ENCODE measurements at regions not wholly inside any gene's neighbourhood (a gene's known extent, or its start where the extent isn't known, plus 50 kb on each side); places are given as distances from the start of the nearest gene placed in this dataset.

DNA sequence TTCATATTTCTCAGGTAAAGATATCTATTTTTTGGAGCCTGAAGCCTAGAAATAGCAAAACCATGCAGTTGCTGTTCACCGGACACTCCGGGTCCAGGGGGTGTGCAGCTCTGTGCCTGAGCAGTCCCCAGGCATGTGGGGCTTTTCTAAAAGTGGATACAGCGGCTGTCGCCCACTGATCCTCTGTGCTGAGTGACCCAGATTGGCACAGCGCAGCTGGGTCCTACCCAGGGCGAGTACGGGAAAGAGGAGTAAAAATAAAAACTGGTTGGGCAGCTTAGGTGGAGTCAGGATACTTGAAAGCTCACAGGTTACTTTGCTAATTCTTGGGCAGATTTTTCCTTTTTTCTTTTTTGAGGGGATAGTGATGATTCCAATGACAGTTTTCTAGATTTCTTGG is 118.8 kb downstream of the UCHL1 start:
- no peak overlapping the region for H2AFZ ChIP-seq (ENCODE audit: low read depth, low read length)
- no peaks in the 10 kb centered on the region for H4K20me1 ChIP-seq (replicated peaks; ENCODE audit: control insufficient read depth, extremely low read depth, insufficient read depth, low read length)
- CTCF ChIA-PET = interaction anchor here (1.5 kb wide), 1 partner anchor 36 kb away, joined by 3 read pairs; no protein-coding TSS in a partner anchor
- no peak overlapping the region for H3K27ac ChIP-seq (ENCODE audit: insufficient read depth, low read depth, low read length)
- H3K79me2 ChIP-seq (ENCODE audit: control insufficient read depth, insufficient read depth, low read length) = no peaks in the 10 kb centered on the region
- intact Hi-C loops (cut with micrococcal nuclease) (no loop called here), dilution Hi-C loops (cut with MboI; ENCODE audit: extremely low pct_ligation_motif_present, low sequenced_read_pairs) (no loop called here)
- FAIRE-seq (no peak), DNase-seq (ENCODE audit: low read depth, low spot score) (no peak)
- H3K36me3 ChIP-seq (ENCODE audit: control insufficient read depth in 2 of 2, extremely low read depth in 1 of 2, insufficient read depth in 2 of 2, low read length in 2 of 2) = no peaks in the 10 kb centered on the region
- H3K4me1 ChIP-seq (ENCODE audit: control insufficient read depth, extremely low read depth, insufficient read depth, low read length) = no peaks in the 10 kb centered on the region
- H3K9me1 ChIP-seq (replicated peaks; ENCODE audit: control insufficient read depth, extremely low read depth, insufficient read depth, low read length) = no peaks in the 10 kb centered on the region
- BruUV-seq (replicated peaks) = no TSS peak
- H3K9me3 ChIP-seq (replicated peaks; ENCODE audit: control insufficient read depth, insufficient read depth, low read length) = no peaks in the 10 kb centered on the region
- no peak overlapping the region for H3K4me2 ChIP-seq (ENCODE audit: insufficient read depth, low read length)
- TF ChIP-seq MYC (IDR thresholded peaks at IDR 0.05; ENCODE audit: low read depth, low read length) = no peak
- TF ChIP-seq, protein P1, sequence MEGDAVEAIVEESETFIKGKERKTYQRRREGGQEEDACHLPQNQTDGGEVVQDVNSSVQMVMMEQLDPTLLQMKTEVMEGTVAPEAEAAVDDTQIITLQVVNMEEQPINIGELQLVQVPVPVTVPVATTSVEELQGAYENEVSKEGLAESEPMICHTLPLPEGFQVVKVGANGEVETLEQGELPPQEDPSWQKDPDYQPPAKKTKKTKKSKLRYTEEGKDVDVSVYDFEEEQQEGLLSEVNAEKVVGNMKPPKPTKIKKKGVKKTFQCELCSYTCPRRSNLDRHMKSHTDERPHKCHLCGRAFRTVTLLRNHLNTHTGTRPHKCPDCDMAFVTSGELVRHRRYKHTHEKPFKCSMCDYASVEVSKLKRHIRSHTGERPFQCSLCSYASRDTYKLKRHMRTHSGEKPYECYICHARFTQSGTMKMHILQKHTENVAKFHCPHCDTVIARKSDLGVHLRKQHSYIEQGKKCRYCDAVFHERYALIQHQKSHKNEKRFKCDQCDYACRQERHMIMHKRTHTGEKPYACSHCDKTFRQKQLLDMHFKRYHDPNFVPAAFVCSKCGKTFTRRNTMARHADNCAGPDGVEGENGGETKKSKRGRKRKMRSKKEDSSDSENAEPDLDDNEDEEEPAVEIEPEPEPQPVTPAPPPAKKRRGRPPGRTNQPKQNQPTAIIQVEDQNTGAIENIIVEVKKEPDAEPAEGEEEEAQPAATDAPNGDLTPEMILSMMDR (IDR thresholded peaks at IDR 0.05; ENCODE audit: extremely low read depth in 1 of 2, insufficient read depth in 1 of 2, low read depth in 1 of 2, low read length in 2 of 2) = no peak
- TF ChIP-seq, protein P2, sequence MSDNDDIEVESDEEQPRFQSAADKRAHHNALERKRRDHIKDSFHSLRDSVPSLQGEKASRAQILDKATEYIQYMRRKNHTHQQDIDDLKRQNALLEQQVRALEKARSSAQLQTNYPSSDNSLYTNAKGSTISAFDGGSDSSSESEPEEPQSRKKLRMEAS (IDR thresholded peaks at IDR 0.05; ENCODE audit: insufficient read depth, insufficient read length) = no peak
- TF ChIP-seq GATA2 (IDR thresholded peaks at IDR 0.05; ENCODE audit: insufficient read depth, insufficient read length, low read depth, low read length) = no peak
- TF ChIP-seq FOS (IDR thresholded peaks at IDR 0.05; ENCODE audit: borderline replicate concordance, insufficient read depth, low read length) = no peak
- TF ChIP-seq EZH2 (IDR thresholded peaks at IDR 0.05; ENCODE audit: borderline replicate concordance, low read depth, low read length, severe bottlenecking) = no peak
- no peak for TF ChIP-seq POLR2AphosphoS5 (IDR thresholded peaks at IDR 0.05; ENCODE audit: insufficient read depth, low read depth, low read length)
- no peak for TF ChIP-seq JUN (IDR thresholded peaks at IDR 0.05; ENCODE audit: borderline replicate concordance, insufficient read depth, insufficient read length, low read depth)
- no peak for TF ChIP-seq POLR2A (IDR thresholded peaks at IDR 0.05; ENCODE audit: low read depth, low read length)
- H3K27me3 ChIP-seq (ENCODE audit: control insufficient read depth in 2 of 2, insufficient read depth in 2 of 2, low read length in 2 of 2) = peaks cover 12 to 17% of the 10 kb centered on the region in 2 experiments
- H3K4me3 ChIP-seq (replicated peaks in 1 of 3; ENCODE audit: insufficient read depth in 1 of 3, low read depth in 1 of 3, low read length in 3 of 3) = no peak overlapping the region
- POLR2A ChIA-PET = no interaction called here
- no peak overlapping the region for H3K9ac ChIP-seq (replicated peaks; ENCODE audit: extremely low read depth, insufficient read depth, low read length)

Data from endothelial cell of umbilical vein (primary cell).